ENCODE measurements at regions not wholly inside any gene's neighbourhood (a gene's known extent, or its start where the extent isn't known, plus 50 kb on each side); places are given as distances from the start of the nearest gene placed in this dataset.

GRCh38 chr5:101897914-101898313 lies 398.2 kb downstream of the SLCO4C1 start:
- H3K4me3 ChIP-seq, result no peak overlapping the region
- TF ChIP-seq, protein P1, sequence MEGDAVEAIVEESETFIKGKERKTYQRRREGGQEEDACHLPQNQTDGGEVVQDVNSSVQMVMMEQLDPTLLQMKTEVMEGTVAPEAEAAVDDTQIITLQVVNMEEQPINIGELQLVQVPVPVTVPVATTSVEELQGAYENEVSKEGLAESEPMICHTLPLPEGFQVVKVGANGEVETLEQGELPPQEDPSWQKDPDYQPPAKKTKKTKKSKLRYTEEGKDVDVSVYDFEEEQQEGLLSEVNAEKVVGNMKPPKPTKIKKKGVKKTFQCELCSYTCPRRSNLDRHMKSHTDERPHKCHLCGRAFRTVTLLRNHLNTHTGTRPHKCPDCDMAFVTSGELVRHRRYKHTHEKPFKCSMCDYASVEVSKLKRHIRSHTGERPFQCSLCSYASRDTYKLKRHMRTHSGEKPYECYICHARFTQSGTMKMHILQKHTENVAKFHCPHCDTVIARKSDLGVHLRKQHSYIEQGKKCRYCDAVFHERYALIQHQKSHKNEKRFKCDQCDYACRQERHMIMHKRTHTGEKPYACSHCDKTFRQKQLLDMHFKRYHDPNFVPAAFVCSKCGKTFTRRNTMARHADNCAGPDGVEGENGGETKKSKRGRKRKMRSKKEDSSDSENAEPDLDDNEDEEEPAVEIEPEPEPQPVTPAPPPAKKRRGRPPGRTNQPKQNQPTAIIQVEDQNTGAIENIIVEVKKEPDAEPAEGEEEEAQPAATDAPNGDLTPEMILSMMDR (IDR thresholded peaks at IDR 0.05), result no peak
- no peaks in the 10 kb centered on the region for H3K36me3 ChIP-seq
- H3K4me1 ChIP-seq (ENCODE audit: control insufficient read depth in 1 of 2, low read depth in 2 of 2), result no peaks in the 10 kb centered on the region
- no peaks in the 10 kb centered on the region for H3K9me3 ChIP-seq
- no peak for ATAC-seq (ENCODE audit: insufficient number of reproducible peaks, low FRiP score, low read depth)
- H3K27ac ChIP-seq, result no peak overlapping the region
- H3K27me3 ChIP-seq (replicated peaks; ENCODE audit: insufficient read depth), result no peaks in the 10 kb centered on the region
- no peak for DNase-seq (ENCODE audit: low spot score)

DNA sequence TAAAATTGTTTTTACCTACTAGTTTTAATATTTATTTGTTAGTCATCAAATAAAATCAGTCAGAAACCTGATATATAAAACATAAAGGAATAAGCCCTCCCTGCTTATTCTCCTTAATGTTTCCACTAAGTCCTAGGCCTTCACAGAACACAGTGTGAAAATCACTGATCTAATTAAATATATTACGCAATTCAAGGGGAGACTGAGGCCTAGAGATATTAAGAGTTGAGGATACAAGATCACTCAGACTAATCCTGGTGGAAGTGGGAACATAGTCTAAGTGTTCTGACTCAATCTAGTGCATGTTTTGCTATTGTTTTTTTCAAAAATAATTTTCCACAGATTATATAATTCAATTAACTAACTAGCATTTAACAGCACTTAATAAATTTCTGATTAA lies 401.1 kb downstream of the SLCO4C1 start:
- Histone ChIP-seq H3K27ac (no peak overlapping the region), H3K4me3 (no peak overlapping the region), H3K9me3 (no peaks in the 10 kb centered on the region), H3K4me1 (ENCODE audit: control insufficient read depth in 1 of 2, low read depth in 2 of 2) (no peaks in the 10 kb centered on the region), H3K27me3 (replicated peaks; ENCODE audit: insufficient read depth) (no peaks in the 10 kb centered on the region), H3K36me3 (no peaks in the 10 kb centered on the region)
- TF ChIP-seq, protein P1 (IDR thresholded peaks at IDR 0.05), result no peak
- no peak for DNase-seq (ENCODE audit: low spot score)
- ATAC-seq (ENCODE audit: insufficient number of reproducible peaks, low FRiP score, low read depth), result no peak

DNA sequence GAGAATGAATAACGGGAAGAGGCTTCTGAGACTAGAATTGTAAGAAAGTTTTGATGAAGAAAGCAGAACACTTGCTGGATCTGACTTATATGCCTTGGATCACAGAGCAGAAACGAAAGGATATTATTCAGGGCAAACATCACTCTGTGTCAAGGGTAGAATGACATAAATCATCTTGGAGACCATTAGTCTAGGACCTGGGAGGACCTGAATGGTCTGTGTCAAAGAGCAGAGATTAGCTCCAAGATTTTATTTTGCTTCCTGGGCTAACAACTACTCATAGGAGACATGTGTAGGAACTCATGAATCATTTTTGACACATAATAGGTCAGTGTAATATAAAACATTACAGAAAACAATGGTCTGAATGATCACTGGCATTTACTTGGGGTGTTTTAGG lies 417.9 kb downstream of the SLCO4C1 start:
- Histone ChIP-seq H3K4me3 (no peak overlapping the region), H3K27me3 (replicated peaks; ENCODE audit: insufficient read depth) (no peaks in the 10 kb centered on the region), H3K9me3 (no peaks in the 10 kb centered on the region), H3K27ac (peak overlapping the region; percentile 53 to 66), H3K4me1 (ENCODE audit: control insufficient read depth in 1 of 2, low read depth in 2 of 2) (peaks cover 14 to 34% of the 10 kb centered on the region in 2 donors), H3K36me3 (no peaks in the 10 kb centered on the region)
- ATAC-seq (ENCODE audit: insufficient number of reproducible peaks, low FRiP score, low read depth), result no peak
- TF ChIP-seq, protein P1 (IDR thresholded peaks at IDR 0.05), result no peak
- no peak for DNase-seq (ENCODE audit: low spot score)

DNA sequence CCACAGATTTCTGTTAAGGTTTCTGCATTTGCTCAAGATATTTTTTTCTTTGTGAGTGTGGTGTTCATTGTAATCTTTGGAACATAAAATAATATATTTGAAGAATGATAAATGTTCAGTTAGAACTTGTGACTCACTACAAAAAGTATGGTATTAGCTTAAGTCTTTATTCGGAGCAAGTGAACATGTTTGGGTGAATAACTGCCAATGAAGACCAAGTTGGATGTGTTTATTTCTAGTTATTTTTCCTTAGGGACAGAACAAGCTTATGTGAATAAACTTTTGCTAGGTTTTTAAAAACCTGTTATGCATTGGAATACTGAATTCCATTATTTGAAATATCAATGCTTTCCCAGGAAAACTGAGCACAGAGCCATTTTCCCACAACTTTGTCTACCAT lies 418.6 kb downstream of the SLCO4C1 start:
- DNase-seq (ENCODE audit: low spot score) (no peak), ATAC-seq (ENCODE audit: insufficient number of reproducible peaks, low FRiP score, low read depth) (no peak)
- H3K4me1 ChIP-seq (ENCODE audit: control insufficient read depth in 1 of 2, low read depth in 2 of 2), result peaks cover 13 to 34% of the 10 kb centered on the region in 2 donors
- H3K36me3 ChIP-seq, result no peaks in the 10 kb centered on the region
- H3K9me3 ChIP-seq, result no peaks in the 10 kb centered on the region
- H3K4me3 ChIP-seq, result no peak overlapping the region
- TF ChIP-seq, protein P1 (IDR thresholded peaks at IDR 0.05), result no peak
- no peaks in the 10 kb centered on the region for H3K27me3 ChIP-seq (replicated peaks; ENCODE audit: insufficient read depth)
- peak overlapping the region; percentile 53 to 66 for H3K27ac ChIP-seq

GRCh38 chr5:101866473-101866872 lies 429.6 kb downstream of the SLCO4C1 start:
- no peak overlapping the region for H3K4me3 ChIP-seq
- no peak for DNase-seq (ENCODE audit: low spot score)
- TF ChIP-seq, protein P1 (IDR thresholded peaks at IDR 0.05), result no peak

More at GRCh38 chr5:101866473-101866872, 429.6 kb downstream of the SLCO4C1 start:
- no peak for ATAC-seq (ENCODE audit: insufficient number of reproducible peaks, low FRiP score, low read depth)
- no peaks in the 10 kb centered on the region for H3K36me3 ChIP-seq
- no peaks in the 10 kb centered on the region for H3K27me3 ChIP-seq (replicated peaks; ENCODE audit: insufficient read depth)
- no peaks in the 10 kb centered on the region for H3K9me3 ChIP-seq
- no peak overlapping the region for H3K27ac ChIP-seq
- no peaks in the 10 kb centered on the region for H3K4me1 ChIP-seq (ENCODE audit: control insufficient read depth in 1 of 2, low read depth in 2 of 2)

Measured in thoracic aorta (tissue), 2 donors.